Neural progenitor cell (in vitro differentiated cells): ENCODE measurements at regions not wholly inside any gene's neighbourhood (a gene's known extent, or its start where the extent isn't known, plus 50 kb on each side); places are given as distances from the start of the nearest gene placed in this dataset.

Experiments used
- CTCF ChIP-seq: fragments of 200-600 bp; sonication (generic); IDR thresholded peaks from 2 replicates; pipeline ENCODE4 v1.5.1; 2017; ENCODE audit warnings: antibody characterized with exemption, mild to moderate bottlenecking
- EZH2 ChIP-seq: fragments of 200-600 bp; sonication (generic); IDR thresholded peaks from 2 replicates; pipeline ENCODE4 v1.6.1; 2017; ENCODE audit warnings: antibody characterized with exemption, mild to moderate bottlenecking, moderate library complexity

GRCh38 chr4:146049802-146050201 is 111.2 kb upstream of the ZNF827 start:
- TF ChIP-seq CTCF, result no peak
- TF ChIP-seq EZH2, result no peak
